GM23338 (cell line): ENCODE measurements at regions not wholly inside any gene's neighbourhood (a gene's known extent, or its start where the extent isn't known, plus 50 kb on each side); places are given as distances from the start of the nearest gene placed in this dataset.

Source experiments
- ATAC-seq: fragments of 200-7000 bp; cut with Tn5 transposase; 3 replicates; pipeline ENCODE4 v1.9.1; 2020
- DNase-seq: peaks from one replicate; pipeline ENCODE4 v3.0.0-alpha.2; 2015; ENCODE audit warnings: low spot score
- H2AFZ ChIP-seq: fragments of 200-600 bp; sonication (generic); 2 replicates; pipeline ENCODE4 v1.8.0; 2016; ENCODE audit warnings: antibody characterized with exemption, mild to moderate bottlenecking, moderate library complexity
- H3F3A ChIP-seq: fragments of 200-600 bp; sonication (generic); replicated peaks from 2 replicates; pipeline ENCODE4 v1.8.0; 2017; ENCODE audit warnings: antibody characterized with exemption, mixed run types, low read depth
- H3K27ac ChIP-seq: fragments of 200-600 bp; sonication (generic); 2 replicates; pipeline ENCODE4 v1.6.1; 2016; ENCODE audit warnings: low read depth
- H3K27me3 ChIP-seq: fragments of 200-600 bp; sonication (generic); 2 replicates; pipeline ENCODE4 v1.8.0; 2016; ENCODE audit warnings: mild to moderate bottlenecking, mixed run types, moderate library complexity; ENCODE audit not compliant: insufficient read depth
- H3K36me3 ChIP-seq: fragments of 200-600 bp; sonication (generic); 2 replicates; pipeline ENCODE4 v1.8.0; 2016; ENCODE audit warnings: mild to moderate bottlenecking; ENCODE audit not compliant: insufficient read depth
- H3K4me1 ChIP-seq: fragments of 200-600 bp; sonication (generic); 2 replicates; pipeline ENCODE4 v1.8.0; 2016; ENCODE audit warnings: mild to moderate bottlenecking, moderate library complexity; ENCODE audit not compliant: insufficient read depth
- H3K4me2 ChIP-seq: fragments of 200-600 bp; sonication (generic); 2 replicates; pipeline ENCODE4 v1.7.1; 2017; ENCODE audit warnings: mixed run types
- H3K4me3 ChIP-seq: fragments of 200-600 bp; sonication (generic); 2 replicates; pipeline ENCODE4 v1.6.1; 2016; ENCODE audit warnings: mixed run types
- H3K79me2 ChIP-seq: fragments of 200-600 bp; sonication (generic); replicated peaks from 2 replicates; pipeline ENCODE4 v1.8.0; 2017; ENCODE audit warnings: mild to moderate bottlenecking; ENCODE audit not compliant: insufficient read depth
- H3K9me2 ChIP-seq: fragments of 200-600 bp; sonication (generic); 2 replicates; pipeline ENCODE4 v1.8.0; 2017; ENCODE audit not compliant: insufficient read depth
- H4K20me1 ChIP-seq: fragments of 200-600 bp; sonication (generic); replicated peaks from 2 replicates; pipeline ENCODE4 v1.8.0; 2017; ENCODE audit warnings: mild to moderate bottlenecking; ENCODE audit not compliant: insufficient read depth
- H3K27ac Mint-ChIP-seq: 2 replicates; pipeline ENCODE4 v1.8.0; 2020; ENCODE audit warnings: inconsistent platforms, mild to moderate bottlenecking, moderate library complexity, mixed read lengths
- H3K27me3 Mint-ChIP-seq: 3 replicates; pipeline ENCODE4 v1.8.0; 2022; ENCODE audit warnings: low read depth, mild to moderate bottlenecking, moderate library complexity, mixed read lengths, inconsistent platforms; ENCODE audit not compliant: insufficient read depth, poor library complexity
- H3K36me3 Mint-ChIP-seq: 3 replicates; pipeline ENCODE4 v1.8.0; 2021; ENCODE audit warnings: low read depth, mild to moderate bottlenecking, inconsistent platforms, moderate library complexity, mixed read lengths
- H3K4me1 Mint-ChIP-seq: 3 replicates; pipeline ENCODE4 v1.8.0; 2020; ENCODE audit warnings: mild to moderate bottlenecking, inconsistent platforms, mixed read lengths
- H3K4me3 Mint-ChIP-seq: 3 replicates; pipeline ENCODE4 v1.8.0; 2021; ENCODE audit warnings: moderate library complexity, mild to moderate bottlenecking, inconsistent platforms, mixed read lengths
- H3K9me3 Mint-ChIP-seq: 3 replicates; pipeline ENCODE4 v1.8.0; 2020; ENCODE audit warnings: moderate library complexity, mild to moderate bottlenecking, inconsistent platforms, mixed read lengths
- CTCF ChIP-seq, 2 experiments: fragments of 200-600 bp in 1 of 2; sonication (generic) in 1 of 2; conservative IDR thresholded peaks; 2 replicates each; pipeline versions ENCODE4 v1.5.1 to v1.6.1; 2016 to 2017; ENCODE audit warnings: antibody characterized with exemption in 2 of 2, low read depth in 2 of 2, mild to moderate bottlenecking in 2 of 2, moderate library complexity in 1 of 2
- EZH2phosphoT487 ChIP-seq: fragments of 200-600 bp; sonication (generic); IDR thresholded peaks from one replicate; pipeline ENCODE4 v1.8.1; 2018; ENCODE audit warnings: antibody characterized with exemption; ENCODE audit not compliant: unreplicated experiment
- JUNB ChIP-seq: IDR thresholded peaks from one replicate; pipeline ENCODE4 v1.6.1; 2016; ENCODE audit warnings: antibody characterized with exemption; ENCODE audit not compliant: unreplicated experiment
- NANOG ChIP-seq: IDR thresholded peaks from 2 replicates; pipeline ENCODE4 v1.6.1; 2016; ENCODE audit warnings: antibody characterized with exemption, borderline replicate concordance
- POLR2AphosphoS5 ChIP-seq: IDR thresholded peaks from 2 replicates; pipeline ENCODE4 v1.6.1; 2016; ENCODE audit warnings: antibody characterized with exemption, low read depth
- REST ChIP-seq: IDR thresholded peaks from one replicate; pipeline ENCODE4 v1.6.1; 2018; ENCODE audit warnings: antibody characterized with exemption; ENCODE audit not compliant: unreplicated experiment
- STAT1 ChIP-seq: IDR thresholded peaks from one replicate; pipeline ENCODE4 v1.6.1; 2016; ENCODE audit warnings: antibody characterized with exemption; ENCODE audit not compliant: unreplicated experiment
- ZNF114 ChIP-seq: fragments of 250-450 bp; sonication (Bioruptor Pico); IDR thresholded peaks from 2 replicates; pipeline ENCODE4 v1.5.0; 2020; ENCODE audit warnings: mild to moderate bottlenecking, moderate library complexity
- ZNF331 ChIP-seq: fragments of 250-450 bp; sonication (Bioruptor Pico); IDR thresholded peaks from 2 replicates; pipeline ENCODE4 v1.5.0; 2020; ENCODE audit warnings: low read depth, mild to moderate bottlenecking, moderate library complexity
- ZNF462 ChIP-seq: fragments of 250-450 bp; sonication (Bioruptor Pico); IDR thresholded peaks from 2 replicates; pipeline ENCODE4 v1.5.0; 2020; ENCODE audit warnings: mild to moderate bottlenecking, moderate library complexity

GRCh38 chr20:12072221-12072953 lies 154.7 kb downstream of the BTBD3 start:
- Histone ChIP-seq H3K27ac (no peak overlapping the region), H4K20me1 (no peaks in the 10 kb centered on the region), H3K4me3 (no peak overlapping the region), H2AFZ (no peak overlapping the region), H3K4me2 (no peak overlapping the region), H3K36me3 (no peaks in the 10 kb centered on the region), H3F3A (no peaks in the 10 kb centered on the region), H3K9me2 (peaks cover 10% of the 10 kb centered on the region; the same call in 1 of the 2 replicates), H3K27me3 (no peaks in the 10 kb centered on the region), H3K79me2 (no peaks in the 10 kb centered on the region), H3K4me1 (no peaks in the 10 kb centered on the region)
- no peak for ATAC-seq
- Mint-ChIP-seq H3K9me3 (no peaks in the 10 kb centered on the region; the same call in 2 of the 3 replicates), H3K36me3 (no peaks in the 10 kb centered on the region), H3K4me1 (peaks cover 18% of the 10 kb centered on the region; the same call in 2 of the 3 replicates), H3K27me3 (no peaks in the 10 kb centered on the region), H3K4me3 (no peak overlapping the region), H3K27ac (no peak overlapping the region)
- no peak for DNase-seq
- TF ChIP-seq POLR2AphosphoS5 (no peak), STAT1 (no peak)

GRCh38 chr20:12072954-12073264 lies 155.2 kb downstream of the BTBD3 start:
- H3K4me3 ChIP-seq: no peak overlapping the region
- Mint-ChIP-seq H3K4me1 (peaks cover 13% of the 10 kb centered on the region; the same call in 2 of the 3 replicates), H3K27me3 (no peaks in the 10 kb centered on the region), H3K27ac (no peak overlapping the region), H3K36me3 (no peaks in the 10 kb centered on the region), H3K9me3 (no peaks in the 10 kb centered on the region; the same call in 2 of the 3 replicates), H3K4me3 (no peak overlapping the region)
- no peak overlapping the region for H3K4me2 ChIP-seq
- H3K9me2 ChIP-seq: peaks cover 10% of the 10 kb centered on the region; the same call in 1 of the 2 replicates
- H2AFZ ChIP-seq: no peak overlapping the region
- no peaks in the 10 kb centered on the region for H3K36me3 ChIP-seq
- ATAC-seq (no peak), DNase-seq (no peak)
- no peaks in the 10 kb centered on the region for H3K4me1 ChIP-seq
- H3F3A ChIP-seq: no peaks in the 10 kb centered on the region
- no peaks in the 10 kb centered on the region for H4K20me1 ChIP-seq
- no peak overlapping the region for H3K27ac ChIP-seq
- no peaks in the 10 kb centered on the region for H3K79me2 ChIP-seq
- H3K27me3 ChIP-seq: no peaks in the 10 kb centered on the region
- no peak for TF ChIP-seq CTCF (conservative IDR thresholded peaks at IDR 0.05; ENCODE audit: low read depth in 2 of 2)
- TF ChIP-seq STAT1: no peak
- no peak for TF ChIP-seq REST
- no peak for TF ChIP-seq ZNF462
- no peak for TF ChIP-seq NANOG
- no peak for TF ChIP-seq ZNF331 (CRISPR knock-in tag)
- no peak for TF ChIP-seq EZH2phosphoT487
- no peak for TF ChIP-seq JUNB
- no peak for TF ChIP-seq POLR2AphosphoS5
- no peak for TF ChIP-seq ZNF114
